Stomach smooth muscle (tissue), 2 donors: ENCODE measurements at regions not wholly inside any gene's neighbourhood (a gene's known extent, or its start where the extent isn't known, plus 50 kb on each side); places are given as distances from the start of the nearest gene placed in this dataset.

Experiments used
- H3K27ac ChIP-seq: one replicate; pipeline ENCODE4 v1.7.0; 2013; ENCODE audit warnings: mild to moderate bottlenecking, low read length, inconsistent platforms
- H3K27me3 ChIP-seq, 2 donors: one replicate each; pipeline ENCODE4 v1.7.0; 2013; ENCODE audit warnings: low read length in 2 of 2; ENCODE audit not compliant: insufficient read depth in 2 of 2, control insufficient read depth in 1 of 2
- H3K36me3 ChIP-seq, 2 donors: one replicate each; pipeline ENCODE4 v1.7.0; 2013; ENCODE audit warnings: low read length in 2 of 2; ENCODE audit not compliant: control insufficient read depth in 2 of 2, insufficient read depth in 2 of 2
- H3K4me1 ChIP-seq: one replicate; pipeline ENCODE4 v1.7.0; 2013; ENCODE audit warnings: low read length; ENCODE audit not compliant: control insufficient read depth, insufficient read depth
- H3K4me3 ChIP-seq, 2 donors: one replicate each; pipeline ENCODE4 v1.7.0; 2013; ENCODE audit warnings: low read length in 2 of 2
- H3K9ac ChIP-seq, 2 donors: one replicate each; pipeline ENCODE4 v1.7.0; 2013; ENCODE audit warnings: low read length in 2 of 2, mild to moderate bottlenecking in 1 of 2
- H3K9me3 ChIP-seq, 2 donors: one replicate each; pipeline ENCODE4 v1.7.0; 2013; ENCODE audit warnings: low read length in 2 of 2; ENCODE audit not compliant: control insufficient read depth in 2 of 2
- donor health status: healthy.
- donor health status: Pancreatic carcinoma.

GRCh38 chr2:6446938-6447608, 418.6 kb downstream of the CMPK2 start:
- Histone ChIP-seq H3K9ac (no peak overlapping the region), H3K27ac (no peak overlapping the region), H3K36me3 (no peaks in the 10 kb centered on the region), H3K4me1 (no peaks in the 10 kb centered on the region), H3K27me3 (no peaks in the 10 kb centered on the region), H3K4me3 (no peak overlapping the region), H3K9me3 (no peaks in the 10 kb centered on the region)

GRCh38 chr2:6448893-6449292, 416.8 kb downstream of the CMPK2 start:
- no peaks in the 10 kb centered on the region for H3K4me1 ChIP-seq
- no peaks in the 10 kb centered on the region for H3K36me3 ChIP-seq
- no peak overlapping the region for H3K27ac ChIP-seq
- H3K27me3 ChIP-seq: no peaks in the 10 kb centered on the region
- peaks cover 0 to 2% of the 10 kb centered on the region in 2 donors for H3K9me3 ChIP-seq
- no peak overlapping the region for H3K9ac ChIP-seq
- no peak overlapping the region for H3K4me3 ChIP-seq

GRCh38 chr2:6449343-6449742, 416.4 kb downstream of the CMPK2 start:
- Histone ChIP-seq H3K9me3 (peaks cover 0 to 2% of the 10 kb centered on the region in 2 donors), H3K4me1 (no peaks in the 10 kb centered on the region), H3K4me3 (no peak overlapping the region), H3K27ac (no peak overlapping the region), H3K36me3 (no peaks in the 10 kb centered on the region), H3K9ac (no peak overlapping the region), H3K27me3 (no peaks in the 10 kb centered on the region)

- Histone ChIP-seq H3K9me3 (peaks cover 0 to 3% of the 10 kb centered on the region in 2 donors), H3K36me3 (no peaks in the 10 kb centered on the region), H3K4me3 (no peak overlapping the region), H3K9ac (no peak overlapping the region), H3K4me1 (no peaks in the 10 kb centered on the region), H3K27ac (no peak overlapping the region), H3K27me3 (no peaks in the 10 kb centered on the region)
Measured at GRCh38 chr2:6452702-6453481, 412.8 kb downstream of the CMPK2 start.

GRCh38 chr2:6454286-6454990, 411.3 kb downstream of the CMPK2 start:
- peaks cover 3 to 5% of the 10 kb centered on the region in 2 donors for H3K9me3 ChIP-seq
- no peak overlapping the region for H3K27ac ChIP-seq
- H3K9ac ChIP-seq: no peak overlapping the region
- no peak overlapping the region for H3K4me3 ChIP-seq
- H3K27me3 ChIP-seq: no peaks in the 10 kb centered on the region
- no peaks in the 10 kb centered on the region for H3K36me3 ChIP-seq
- H3K4me1 ChIP-seq: no peaks in the 10 kb centered on the region

GRCh38 chr2:6459138-6459537, 406.6 kb downstream of the CMPK2 start:
- H3K4me1 ChIP-seq: no peaks in the 10 kb centered on the region
- no peaks in the 10 kb centered on the region for H3K27me3 ChIP-seq
- no peak overlapping the region for H3K27ac ChIP-seq
- H3K9me3 ChIP-seq: peaks cover 2 to 5% of the 10 kb centered on the region in 2 donors
- no peak overlapping the region for H3K9ac ChIP-seq
- H3K36me3 ChIP-seq: no peaks in the 10 kb centered on the region
- no peak overlapping the region for H3K4me3 ChIP-seq

GRCh38 chr2:6470518-6470917, 395.2 kb downstream of the CMPK2 start:
- Histone ChIP-seq H3K4me1 (no peaks in the 10 kb centered on the region), H3K36me3 (no peaks in the 10 kb centered on the region)

GRCh38 chr2:6471419-6471818, 394.3 kb downstream of the CMPK2 start:
- no peaks in the 10 kb centered on the region for H3K9me3 ChIP-seq
- H3K4me3 ChIP-seq: no peak overlapping the region
- H3K27ac ChIP-seq: no peak overlapping the region
- no peaks in the 10 kb centered on the region for H3K27me3 ChIP-seq
- no peak overlapping the region for H3K9ac ChIP-seq
- H3K4me1 ChIP-seq: no peaks in the 10 kb centered on the region
- H3K36me3 ChIP-seq: no peaks in the 10 kb centered on the region

More at GRCh38 chr2:6470518-6470917, 395.2 kb downstream of the CMPK2 start:
- Histone ChIP-seq H3K9ac (no peak overlapping the region), H3K4me3 (no peak overlapping the region), H3K27ac (no peak overlapping the region), H3K9me3 (no peaks in the 10 kb centered on the region), H3K27me3 (no peaks in the 10 kb centered on the region)

- Histone ChIP-seq H3K4me1 (no peaks in the 10 kb centered on the region), H3K9me3 (no peaks in the 10 kb centered on the region), H3K27ac (no peak overlapping the region), H3K27me3 (no peaks in the 10 kb centered on the region), H3K9ac (no peak overlapping the region), H3K4me3 (no peak overlapping the region), H3K36me3 (no peaks in the 10 kb centered on the region)
Measured at GRCh38 chr2:6474161-6475140, 391.3 kb downstream of the CMPK2 start.
